ENCODE measurements at regions not wholly inside any gene's neighbourhood (a gene's known extent, or its start where the extent isn't known, plus 50 kb on each side); places are given as distances from the start of the nearest gene placed in this dataset.

DNA sequence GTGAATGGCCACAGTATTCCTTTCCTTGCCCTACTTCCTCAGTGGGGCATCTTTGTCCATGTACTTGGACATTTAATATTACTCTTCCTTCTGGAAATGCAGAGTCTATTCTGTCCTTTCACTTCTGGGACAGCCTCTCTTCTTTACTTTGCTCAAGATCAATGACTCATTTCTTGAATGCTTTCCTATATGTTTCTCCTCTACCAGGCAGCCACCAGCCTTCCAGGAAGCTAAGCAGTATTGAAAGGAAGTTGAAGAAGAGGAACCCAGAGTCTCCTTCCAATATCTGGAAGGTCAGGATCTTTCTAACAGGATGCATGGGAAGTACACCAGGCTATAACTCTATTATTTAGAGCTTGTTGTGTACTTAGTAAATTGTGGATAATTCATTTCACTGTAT lies 182.8 kb downstream of the CD47 start:
- no peak overlapping the region for H3K27ac Mint-ChIP-seq (ENCODE audit: unreplicated experiment)
- no peaks in the 10 kb centered on the region for H3K36me3 Mint-ChIP-seq (ENCODE audit: insufficient read depth, unreplicated experiment)
- intact Hi-C loops (cut with micrococcal nuclease; ENCODE audit: unreplicated experiment): no loop called here
- BruUV-seq (replicated peaks): no TSS peak
- no peaks in the 10 kb centered on the region for H3K9me3 Mint-ChIP-seq (ENCODE audit: low read depth, unreplicated experiment)
- H3K4me3 Mint-ChIP-seq (ENCODE audit: low read depth, unreplicated experiment): no peak overlapping the region
- TF ChIP-seq, protein P1, sequence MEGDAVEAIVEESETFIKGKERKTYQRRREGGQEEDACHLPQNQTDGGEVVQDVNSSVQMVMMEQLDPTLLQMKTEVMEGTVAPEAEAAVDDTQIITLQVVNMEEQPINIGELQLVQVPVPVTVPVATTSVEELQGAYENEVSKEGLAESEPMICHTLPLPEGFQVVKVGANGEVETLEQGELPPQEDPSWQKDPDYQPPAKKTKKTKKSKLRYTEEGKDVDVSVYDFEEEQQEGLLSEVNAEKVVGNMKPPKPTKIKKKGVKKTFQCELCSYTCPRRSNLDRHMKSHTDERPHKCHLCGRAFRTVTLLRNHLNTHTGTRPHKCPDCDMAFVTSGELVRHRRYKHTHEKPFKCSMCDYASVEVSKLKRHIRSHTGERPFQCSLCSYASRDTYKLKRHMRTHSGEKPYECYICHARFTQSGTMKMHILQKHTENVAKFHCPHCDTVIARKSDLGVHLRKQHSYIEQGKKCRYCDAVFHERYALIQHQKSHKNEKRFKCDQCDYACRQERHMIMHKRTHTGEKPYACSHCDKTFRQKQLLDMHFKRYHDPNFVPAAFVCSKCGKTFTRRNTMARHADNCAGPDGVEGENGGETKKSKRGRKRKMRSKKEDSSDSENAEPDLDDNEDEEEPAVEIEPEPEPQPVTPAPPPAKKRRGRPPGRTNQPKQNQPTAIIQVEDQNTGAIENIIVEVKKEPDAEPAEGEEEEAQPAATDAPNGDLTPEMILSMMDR (IDR thresholded peaks at IDR 0.05; ENCODE audit: unreplicated experiment): no peak
- CTCF ChIA-PET: no interaction called here
- H3K27me3 Mint-ChIP-seq (ENCODE audit: unreplicated experiment): no peaks in the 10 kb centered on the region
- DNase-seq: no peak
- H3K4me1 Mint-ChIP-seq (ENCODE audit: low read depth, unreplicated experiment): peaks cover 12% of the 10 kb centered on the region

DNA sequence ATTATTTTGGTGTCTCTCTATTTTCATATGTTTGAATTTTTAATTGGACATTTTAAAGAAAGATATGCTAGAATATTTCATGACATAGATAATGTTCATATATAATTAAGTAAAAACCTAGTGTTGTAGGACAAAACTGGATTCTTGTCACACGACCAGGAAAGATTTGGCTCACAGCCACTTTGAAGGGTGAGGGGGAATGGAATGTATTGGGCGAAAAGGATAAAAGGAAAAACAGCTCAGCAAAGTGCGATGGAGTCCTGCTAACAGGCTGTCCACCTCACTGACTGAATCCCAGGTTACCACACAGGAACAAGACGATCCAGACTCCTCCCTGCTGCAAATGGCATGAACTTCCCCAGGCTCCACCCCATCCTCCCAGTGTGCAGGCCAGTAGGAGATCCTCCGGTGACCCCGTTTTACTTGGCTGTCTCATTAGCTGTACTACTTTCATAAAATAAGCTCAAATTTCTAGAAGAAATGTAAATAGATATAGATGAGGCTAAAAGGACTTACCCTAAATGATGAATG lies 186.2 kb downstream of the CD47 start:
- no peak overlapping the region for H3K4me3 Mint-ChIP-seq (ENCODE audit: low read depth, unreplicated experiment)
- DNase-seq: peak; percentile 4
- peaks cover 19% of the 10 kb centered on the region for H3K27me3 Mint-ChIP-seq (ENCODE audit: unreplicated experiment)
- no peak overlapping the region for H3K27ac Mint-ChIP-seq (ENCODE audit: unreplicated experiment)
- no TSS peak for BruUV-seq (replicated peaks)
- TF ChIP-seq, protein P1 (IDR thresholded peaks at IDR 0.05; ENCODE audit: unreplicated experiment): no peak
- intact Hi-C loops (cut with micrococcal nuclease; ENCODE audit: unreplicated experiment): no loop called here
- CTCF ChIA-PET: no interaction called here
- H3K9me3 Mint-ChIP-seq (ENCODE audit: low read depth, unreplicated experiment): no peaks in the 10 kb centered on the region
- peaks cover 21% of the 10 kb centered on the region for H3K4me1 Mint-ChIP-seq (ENCODE audit: low read depth, unreplicated experiment)
- H3K36me3 Mint-ChIP-seq (ENCODE audit: insufficient read depth, unreplicated experiment): no peaks in the 10 kb centered on the region

DNA sequence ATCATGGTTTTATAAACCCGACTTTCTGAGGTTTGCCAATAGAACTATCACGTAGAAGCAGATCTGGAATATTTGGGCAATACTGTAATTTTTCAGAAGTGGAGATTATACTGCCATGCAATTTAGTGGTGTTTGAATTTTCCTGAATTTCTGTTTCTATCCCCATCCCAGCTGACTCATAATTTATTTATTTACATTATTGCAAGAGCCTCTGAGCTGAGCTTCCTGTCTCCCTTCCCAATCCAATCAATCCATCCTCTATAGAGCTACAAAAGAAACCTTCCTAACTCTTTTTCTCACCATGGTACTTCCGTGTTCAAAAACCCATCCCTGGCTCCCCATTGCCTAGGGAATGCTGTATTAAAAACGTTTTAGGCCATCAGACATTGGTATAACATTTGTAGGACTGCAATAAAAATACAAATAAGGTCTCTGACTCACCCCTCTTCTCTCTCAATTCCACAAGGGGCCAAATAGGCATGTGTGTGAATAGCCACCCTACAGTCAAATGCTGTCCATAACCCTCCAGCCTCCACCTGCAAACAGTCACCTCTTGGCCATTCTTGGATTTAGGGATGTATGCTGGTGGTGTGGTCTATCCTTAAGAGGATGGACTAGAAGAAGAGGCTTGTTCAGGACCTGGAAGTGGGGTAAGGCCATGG lies 190.7 kb downstream of the CD47 start:
- no peak overlapping the region for H3K4me3 Mint-ChIP-seq (ENCODE audit: low read depth, unreplicated experiment)
- CTCF ChIA-PET: no interaction called here

DNA sequence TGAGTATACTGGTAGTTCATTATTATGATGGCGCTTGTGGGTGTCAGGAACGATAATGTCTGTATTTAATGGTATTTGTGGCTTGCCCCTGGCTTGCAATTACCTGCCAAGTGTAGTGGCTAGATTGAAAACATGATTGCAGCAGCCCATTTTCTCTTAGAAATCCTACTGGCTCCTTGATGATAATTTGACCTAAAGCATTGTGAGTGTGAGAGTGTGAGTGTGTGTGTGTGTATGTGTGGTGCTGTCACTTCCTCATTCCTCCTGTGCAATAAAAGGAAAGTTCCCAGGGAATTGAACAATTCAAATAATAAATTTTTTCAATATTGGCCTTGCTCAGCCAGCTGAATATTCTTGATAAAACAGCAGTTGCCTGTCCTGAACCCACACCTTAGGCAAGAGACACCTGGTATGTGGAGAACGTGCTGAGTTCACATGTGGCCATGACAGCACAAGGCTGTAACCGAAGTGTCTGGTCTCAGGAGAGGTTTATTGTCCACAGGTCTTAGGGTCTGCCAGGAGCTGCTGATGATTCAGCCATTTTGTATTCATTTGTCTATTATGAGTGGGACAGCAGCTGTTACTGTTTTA lies 193.3 kb downstream of the CD47 start:
- CTCF ChIA-PET: interaction anchor here (1.0 kb wide), 1 partner anchor 240 kb away, joined by 3 read pairs; no protein-coding TSS in a partner anchor
- Mint-ChIP-seq H3K9me3 (ENCODE audit: low read depth, unreplicated experiment) (no peaks in the 10 kb centered on the region), H3K27me3 (ENCODE audit: unreplicated experiment) (peaks cover 71% of the 10 kb centered on the region)

More for the DNA sequence above, 190.7 kb downstream of the CD47 start:
- H3K27me3 Mint-ChIP-seq (ENCODE audit: unreplicated experiment): peaks cover 51% of the 10 kb centered on the region
- H3K36me3 Mint-ChIP-seq (ENCODE audit: insufficient read depth, unreplicated experiment): no peaks in the 10 kb centered on the region
- TF ChIP-seq, protein P1 (IDR thresholded peaks at IDR 0.05; ENCODE audit: unreplicated experiment): no peak
- intact Hi-C loops (cut with micrococcal nuclease; ENCODE audit: unreplicated experiment): no loop called here
- peaks cover 19% of the 10 kb centered on the region for H3K4me1 Mint-ChIP-seq (ENCODE audit: low read depth, unreplicated experiment)
- DNase-seq: no peak
- no peak overlapping the region for H3K27ac Mint-ChIP-seq (ENCODE audit: unreplicated experiment)
- H3K9me3 Mint-ChIP-seq (ENCODE audit: low read depth, unreplicated experiment): no peaks in the 10 kb centered on the region
- no TSS peak for BruUV-seq (replicated peaks)

More for the DNA sequence above, 193.3 kb downstream of the CD47 start:
- peaks cover 12% of the 10 kb centered on the region for H3K4me1 Mint-ChIP-seq (ENCODE audit: low read depth, unreplicated experiment)
- no peak overlapping the region for H3K27ac Mint-ChIP-seq (ENCODE audit: unreplicated experiment)
- no peak overlapping the region for H3K4me3 Mint-ChIP-seq (ENCODE audit: low read depth, unreplicated experiment)
- no peaks in the 10 kb centered on the region for H3K36me3 Mint-ChIP-seq (ENCODE audit: insufficient read depth, unreplicated experiment)
- TF ChIP-seq, protein P1 (IDR thresholded peaks at IDR 0.05; ENCODE audit: unreplicated experiment): no peak
- no TSS peak for BruUV-seq (replicated peaks)
- DNase-seq: no peak
- intact Hi-C loops (cut with micrococcal nuclease; ENCODE audit: unreplicated experiment): no loop called here
